Panc1 (cell line): ENCODE measurements at regions not wholly inside any gene's neighbourhood (a gene's known extent, or its start where the extent isn't known, plus 50 kb on each side); places are given as distances from the start of the nearest gene placed in this dataset.

Experiments used
- ATAC-seq: fragments of 200-7000 bp; cut with Tn5 transposase; 2 replicates; pipeline ENCODE4 v1.9.1; 2020; ENCODE audit warnings: mild to moderate bottlenecking, moderate library complexity
- BruUV-seq: library from RNA; stranded (reverse); fragments of 400-500 nt; replicated peaks from 2 replicates; lab custom pipeline; 2021; lab: Mats Ljungman, UMichigan
- CTCF ChIA-PET: fragments of 300-600 bp; sonication (Branson Sonifier 250); formaldehyde crosslinking; loops from one replicate; lab custom pipeline; 2022; ENCODE audit warnings: antibody characterized with exemption; lab: Charles Lee
- POLR2A ChIA-PET: fragments of 300-600 bp; sonication (Branson Sonifier 250); formaldehyde crosslinking; loops from one replicate; lab custom pipeline; 2022; ENCODE audit warnings: antibody characterized with exemption; lab: Charles Lee
- DNase-seq: peaks from one replicate; pipeline ENCODE4 v3.0.0-alpha.2; 2010; ENCODE audit warnings: low read depth, low spot score
- H3K27ac ChIP-seq: 2 replicates; pipeline ENCODE4 v1.5.1; 2011; ENCODE audit warnings: mild to moderate bottlenecking, low read length, inconsistent platforms
- H3K27me3 ChIP-seq: fragments of 200-500 bp; sonication (Bioruptor generic); 2 replicates; pipeline ENCODE4 v1.6.0; 2014; ENCODE audit warnings: low read length, inconsistent platforms; ENCODE audit not compliant: control insufficient read depth, insufficient read depth
- H3K36me3 ChIP-seq: fragments of 200-500 bp; sonication (Bioruptor generic); 2 replicates; pipeline ENCODE4 v1.5.1; 2014; ENCODE audit warnings: inconsistent platforms, mild to moderate bottlenecking, low read length, moderate library complexity; ENCODE audit not compliant: control insufficient read depth, insufficient read depth
- H3K4me1 ChIP-seq: 2 replicates; pipeline ENCODE4 v1.5.1; 2011; ENCODE audit warnings: inconsistent platforms, mild to moderate bottlenecking, low read length, moderate library complexity; ENCODE audit not compliant: control insufficient read depth, insufficient read depth
- H3K4me3 ChIP-seq, 2 experiments: 2 replicates each; pipeline ENCODE4 v1.5.1; 2011 to 2012; ENCODE audit warnings: low read depth in 2 of 2, low read length in 2 of 2, mild to moderate bottlenecking in 2 of 2, inconsistent platforms in 1 of 2, moderate library complexity in 1 of 2
- H3K9me3 ChIP-seq: fragments of 200-500 bp; sonication (Bioruptor generic); 2 replicates; pipeline ENCODE4 v1.5.1; 2014; ENCODE audit warnings: low read depth, mild to moderate bottlenecking, inconsistent platforms, low read length, moderate library complexity; ENCODE audit not compliant: control insufficient read depth, insufficient read depth
- POLR2AphosphoS5 ChIP-seq: IDR thresholded peaks from 2 replicates; pipeline ENCODE4 v1.6.1; 2012; ENCODE audit warnings: mild to moderate bottlenecking, low read depth, low read length, moderate library complexity
- REST ChIP-seq, 2 experiments: IDR thresholded peaks; 2 replicates each; pipeline ENCODE4 v1.6.1; 2011 to 2012; ENCODE audit warnings: low read depth in 2 of 2, control low read depth in 1 of 2, low read length in 1 of 2, mild to moderate bottlenecking in 1 of 2, moderate library complexity in 1 of 2; ENCODE audit not compliant: insufficient read depth in 1 of 2
- SIN3A ChIP-seq: IDR thresholded peaks from 2 replicates; pipeline ENCODE4 v1.6.1; 2012; ENCODE audit warnings: low read depth, mild to moderate bottlenecking, low read length, moderate library complexity, borderline replicate concordance; ENCODE audit not compliant: insufficient read depth
- TCF7L2 ChIP-seq: IDR thresholded peaks from 2 replicates; pipeline ENCODE4 v1.6.1; 2011; ENCODE audit warnings: mild to moderate bottlenecking, low read depth, low read length, inconsistent platforms
- in situ Hi-C: cut with HindIII; loops from 2 replicates; pipeline ENCODE4 v1.10.0; 2016; ENCODE audit warnings: low sequenced_read_pairs, low pct_unique_long_range_greater_than_20kb
- intact Hi-C: fragments of 100-400 bp; cut with micrococcal nuclease; formaldehyde crosslinking; loops from one replicate; pipeline ENCODE4 v1.10.0; 2022; ENCODE audit not compliant: unreplicated experiment
- TF ChIP-seq, protein P1 (sequence below): fragments of 450-650 bp; IDR thresholded peaks from 2 replicates; pipeline ENCODE4 v1.5.1; 2017; ENCODE audit warnings: mild to moderate bottlenecking

DNA sequence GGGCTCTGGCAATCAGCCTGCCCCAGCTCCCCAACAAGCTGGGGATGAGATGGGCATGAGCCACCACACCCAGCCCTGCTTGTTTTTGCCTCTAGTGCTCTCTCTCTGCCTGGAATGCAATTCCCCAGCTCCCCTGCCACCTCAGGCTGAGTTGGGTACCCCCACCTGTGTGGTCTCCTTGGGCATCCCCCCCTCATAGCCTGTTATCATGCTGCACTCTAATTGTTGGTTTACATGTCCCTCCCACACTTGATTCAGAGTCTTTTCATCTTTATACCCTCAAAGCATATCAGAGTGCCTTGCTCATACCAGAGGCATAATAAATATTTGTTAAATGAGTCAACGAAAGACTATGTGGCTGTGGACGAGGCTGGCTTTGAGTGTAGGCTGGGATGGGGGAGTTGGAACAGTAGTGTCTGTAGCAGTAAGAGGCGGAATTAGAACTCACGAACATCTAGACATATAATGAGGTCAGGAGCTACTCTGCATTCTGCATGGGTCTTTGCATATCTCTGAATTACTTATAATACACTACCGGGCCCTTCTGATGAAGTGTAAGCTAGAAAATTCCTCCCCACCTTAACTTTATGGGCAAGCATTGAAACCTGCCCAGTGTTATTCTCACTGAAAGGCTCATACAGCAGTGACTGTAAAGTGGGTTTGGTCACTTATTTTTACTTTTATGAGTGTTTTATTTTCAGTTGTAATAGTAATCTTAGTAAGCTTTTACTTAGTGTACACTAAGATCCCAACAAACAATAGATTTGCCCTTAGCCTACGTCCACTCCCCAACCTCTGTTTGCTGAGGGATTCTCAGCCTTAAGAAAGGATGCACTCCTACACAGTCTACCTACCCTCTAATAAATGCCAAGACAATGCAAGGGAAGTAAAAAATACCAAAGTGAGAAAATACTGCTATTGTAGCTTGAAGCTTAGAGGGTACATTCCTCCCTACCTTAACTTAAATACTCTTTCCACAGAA, 58.7 kb downstream of the EDN1 start:
- no peaks in the 10 kb centered on the region for H3K36me3 ChIP-seq
- ChIA-PET POLR2A (interaction anchor here (0.6 kb wide), 1 partner anchor 148 kb away, joined by 4 read pairs; no protein-coding TSS in a partner anchor), CTCF (interaction anchor here (0.5 to 1.0 kb wide), 2 partner anchors 62 to 254 kb away, joined by 3 to 5 read pairs; no protein-coding TSS in a partner anchor)
- TF ChIP-seq, protein P1, sequence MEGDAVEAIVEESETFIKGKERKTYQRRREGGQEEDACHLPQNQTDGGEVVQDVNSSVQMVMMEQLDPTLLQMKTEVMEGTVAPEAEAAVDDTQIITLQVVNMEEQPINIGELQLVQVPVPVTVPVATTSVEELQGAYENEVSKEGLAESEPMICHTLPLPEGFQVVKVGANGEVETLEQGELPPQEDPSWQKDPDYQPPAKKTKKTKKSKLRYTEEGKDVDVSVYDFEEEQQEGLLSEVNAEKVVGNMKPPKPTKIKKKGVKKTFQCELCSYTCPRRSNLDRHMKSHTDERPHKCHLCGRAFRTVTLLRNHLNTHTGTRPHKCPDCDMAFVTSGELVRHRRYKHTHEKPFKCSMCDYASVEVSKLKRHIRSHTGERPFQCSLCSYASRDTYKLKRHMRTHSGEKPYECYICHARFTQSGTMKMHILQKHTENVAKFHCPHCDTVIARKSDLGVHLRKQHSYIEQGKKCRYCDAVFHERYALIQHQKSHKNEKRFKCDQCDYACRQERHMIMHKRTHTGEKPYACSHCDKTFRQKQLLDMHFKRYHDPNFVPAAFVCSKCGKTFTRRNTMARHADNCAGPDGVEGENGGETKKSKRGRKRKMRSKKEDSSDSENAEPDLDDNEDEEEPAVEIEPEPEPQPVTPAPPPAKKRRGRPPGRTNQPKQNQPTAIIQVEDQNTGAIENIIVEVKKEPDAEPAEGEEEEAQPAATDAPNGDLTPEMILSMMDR = no peak
- TF ChIP-seq TCF7L2 (peak; percentile 100), SIN3A (0 out of 2 replicates have a peak, but pooled peaks have one; percentile 53), POLR2AphosphoS5 (peak; percentile 92)
- peak overlapping the region; percentile 97 for H3K27ac ChIP-seq
- peaks cover 12% of the 10 kb centered on the region; the same call in 1 of the 2 replicates for H3K9me3 ChIP-seq
- BruUV-seq = no TSS peak
- peak overlapping the region in 1 of 2 experiments; percentile 7; a peak in 1 of 4 replicates for H3K4me3 ChIP-seq
- peaks cover 27% of the 10 kb centered on the region for H3K4me1 ChIP-seq
- peak; percentile 84 for DNase-seq
- ATAC-seq = peak; percentile 97
- in situ Hi-C loops (no loop called here), intact Hi-C loops (loop anchor here (2.0 kb wide), 1 partner anchor 254 kb away; no protein-coding TSS in a partner anchor)
- H3K27me3 ChIP-seq = no peaks in the 10 kb centered on the region

GRCh38 chr6:12350644-12351170, 60.5 kb downstream of the EDN1 start:
- Histone ChIP-seq H3K27me3 (no peaks in the 10 kb centered on the region), H3K27ac (peak overlapping the region; percentile 97), H3K4me3 (no peak overlapping the region), H3K9me3 (peaks cover 12% of the 10 kb centered on the region; the same call in 1 of the 2 replicates), H3K4me1 (peaks cover 15% of the 10 kb centered on the region), H3K36me3 (no peaks in the 10 kb centered on the region)
- ChIA-PET CTCF (no interaction called here), POLR2A (no interaction called here)
- DNase-seq (no peak), ATAC-seq (no peak)
- in situ Hi-C loops (no loop called here), intact Hi-C loops (no loop called here)
- BruUV-seq = no TSS peak
- TF ChIP-seq TCF7L2 (no peak), SIN3A (no peak), REST (IDR thresholded peaks at IDR 0.05; ENCODE audit: insufficient read depth in 1 of 2, low read depth in 2 of 2, low read length in 1 of 2) (no peak), POLR2AphosphoS5 (no peak)
- TF ChIP-seq, protein P1 = no peak
